HL-60 (cell line): ENCODE measurements at regions not wholly inside any gene's neighbourhood (a gene's known extent, or its start where the extent isn't known, plus 50 kb on each side); places are given as distances from the start of the nearest gene placed in this dataset.

Source experiments
- CTCF ChIP-seq: IDR thresholded peaks from one replicate; pipeline ENCODE4 v1.5.1; 2011; ENCODE audit warnings: low read length, control low read depth, inconsistent platforms; ENCODE audit not compliant: insufficient read depth
- GABPA ChIP-seq: IDR thresholded peaks from 2 replicates; pipeline ENCODE4 v1.6.1; 2012; ENCODE audit warnings: low read depth
- POLR2AphosphoS5 ChIP-seq: IDR thresholded peaks from 2 replicates; pipeline ENCODE4 v1.6.1; 2012; ENCODE audit warnings: low read depth
- REST ChIP-seq: IDR thresholded peaks from 2 replicates; pipeline ENCODE4 v1.6.1; 2012; ENCODE audit warnings: low read depth; ENCODE audit not compliant: insufficient replicate concordance
- SPI1 ChIP-seq: IDR thresholded peaks from 2 replicates; pipeline ENCODE4 v1.6.1; 2012; ENCODE audit warnings: low read depth, mild to moderate bottlenecking, borderline replicate concordance

- TF ChIP-seq CTCF (no peak), GABPA (no peak), REST (no peak), POLR2AphosphoS5 (no peak), SPI1 (no peak)
These were observed 849.1 kb downstream of the DIPK2A start for GRCh38 chr3:144820726-144821125.
